Pancreas (tissue), 10 donors: ENCODE measurements at regions not wholly inside any gene's neighbourhood (a gene's known extent, or its start where the extent isn't known, plus 50 kb on each side); places are given as distances from the start of the nearest gene placed in this dataset.

Experiments
- ATAC-seq, 4 donors: fragments of 200-7000 bp; cut with Tn5 transposase; one replicate each; pipeline versions ENCODE4 v1.8.0 to v1.9.1; 2020; ENCODE audit warnings: mild to moderate bottlenecking in 4 of 4, moderate library complexity in 4 of 4
- DNase-seq, 6 donors: peaks; one replicate each; pipeline ENCODE4 v3.0.0-alpha.2; 2020
- FAIRE-seq: peaks from 2 replicates; lab custom pipeline; 2012; peaks lifted over from hg19 to GRCh38; lab: Jason Lieb, UNC
- H3K27ac ChIP-seq, 4 donors: fragments of 200-600 bp; sonication (generic); 1 replicate in 3 of 4; 2 replicates in 1 of 4; pipeline versions ENCODE4 v1.5.0 to v1.8.0; 2020
- H3K27me3 ChIP-seq, 4 donors: fragments of 200-600 bp; one replicate each; pipeline ENCODE4 v1.8.0; 2021
- H3K36me3 ChIP-seq, 3 donors: fragments of 200-600 bp; sonication (generic) in 1 of 3; one replicate each; pipeline versions ENCODE4 v1.5.0 to v1.8.0; 2020 to 2021
- H3K4me1 ChIP-seq, 3 donors: fragments of 200-600 bp; one replicate each; pipeline ENCODE4 v1.8.0; 2021
- H3K4me3 ChIP-seq, 4 donors: fragments of 200-600 bp; sonication (generic) in 2 of 4; one replicate each; pipeline versions ENCODE4 v1.5.0 to v1.8.0; 2020 to 2021
- H3K9me3 ChIP-seq, 4 donors: fragments of 200-600 bp; one replicate each; pipeline ENCODE4 v1.8.0; 2021
- CTCF ChIP-seq, 4 donors: fragments of 200-600 bp; sonication (generic) in 3 of 4; IDR thresholded peaks; one replicate each; pipeline versions ENCODE4 v1.5.0 to v1.8.0; 2021; ENCODE audit warnings: antibody characterized with exemption in 4 of 4
- WGBS, 2 donors: extraction: QIAGEN DNeasy Blood & Tissue Kit; methylation state at CpG; one replicate each; pipeline ENCODE4 v1.1.7; 2013; 5-methylcytosine and 5-hydroxymethylcytosine counted together
- intact Hi-C, 3 donors: fragments of 100-400 bp; cut with DNase I; formaldehyde crosslinking; loops; one replicate each; pipeline versions ENCODE4 v1.11.1 to v1.14.2; 2022
- donor health status: healthy with polysubstance abuse.
- donor health status: DM: no; HTN: no; CAD: no; lungs with moderate emphysema.
- donor health status: DM: no; HTN: no; CAD: no.
- donor health status: control.
- donor health status: control.
- donor health status: Bipolar disorder and iron deficiency.
- donor health status: DM: yes; HTN: yes; CAD: no.
- donor health status: DM: no; HTN: no; CAD: no.
- donor health status: DM: no; HTN: no; CAD: no.
- donor health status: DM: yes; HTN: yes; CAD: no.

GRCh38 chr5:97420646-97421045, 237.6 kb upstream of the RIOK2 start:
- intact Hi-C loops: no loop called here
- Histone ChIP-seq H3K27ac (no peak overlapping the region), H3K27me3 (no peaks in the 10 kb centered on the region), H3K4me1 (no peaks in the 10 kb centered on the region), H3K9me3 (no peaks in the 10 kb centered on the region), H3K36me3 (no peaks in the 10 kb centered on the region), H3K4me3 (no peak overlapping the region)
- DNase-seq (no peak), ATAC-seq (no peak), FAIRE-seq (no peak)
- TF ChIP-seq CTCF (IDR thresholded peaks at IDR 0.05): no peak
- 34 to 54% methylated on average over 1 of the region's 1 CpG for WGBS, 2 donors

DNA sequence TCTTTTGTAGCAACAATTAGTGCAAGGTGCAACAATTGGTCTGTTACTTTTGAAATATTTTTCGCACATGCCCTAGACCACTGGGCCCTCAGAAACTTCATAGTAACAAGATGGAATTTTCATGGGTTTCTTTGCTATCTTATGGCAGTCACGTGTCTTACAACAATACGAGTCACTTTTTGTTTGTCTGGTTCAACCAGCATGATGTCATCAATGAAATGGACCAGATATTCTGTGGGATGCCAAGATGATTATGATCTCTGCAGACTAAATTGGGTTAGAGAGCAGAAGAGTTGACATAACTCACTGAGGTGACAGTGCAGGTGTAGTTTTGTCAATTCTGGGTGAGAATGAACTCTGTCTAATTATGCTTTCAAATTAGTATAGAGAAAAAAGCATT, 239.6 kb upstream of the RIOK2 start:
- ATAC-seq (no peak), FAIRE-seq (no peak), DNase-seq (no peak)
- intact Hi-C loops: no loop called here
- Histone ChIP-seq H3K4me3 (no peak overlapping the region), H3K27ac (no peak overlapping the region), H3K4me1 (no peaks in the 10 kb centered on the region), H3K9me3 (no peaks in the 10 kb centered on the region), H3K36me3 (no peaks in the 10 kb centered on the region), H3K27me3 (no peaks in the 10 kb centered on the region)
- WGBS, 2 donors: 51 to 69% methylated on average over 3 of the region's 3 CpGs
- TF ChIP-seq CTCF (IDR thresholded peaks at IDR 0.05): no peak

DNA sequence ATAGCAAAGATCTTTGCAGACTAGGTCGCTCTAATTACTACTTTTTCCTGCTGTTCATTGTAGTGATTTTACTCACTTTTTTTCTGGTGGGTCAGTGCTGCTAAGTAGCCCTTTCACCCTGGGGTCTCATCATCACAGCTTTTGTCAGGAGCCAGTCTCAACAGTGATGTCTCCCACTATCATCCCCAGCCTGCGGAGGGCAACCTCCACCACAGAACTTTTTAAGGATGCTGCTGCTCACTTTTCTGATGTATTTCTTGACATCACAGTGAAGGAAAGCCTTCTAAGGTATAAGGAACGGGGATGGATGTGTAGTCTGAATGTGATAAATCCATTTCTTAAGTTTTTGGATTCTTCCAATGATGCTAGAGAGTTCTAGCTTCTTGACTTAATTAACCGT, 242.5 kb upstream of the RIOK2 start:
- no peak for TF ChIP-seq CTCF (IDR thresholded peaks at IDR 0.05)
- WGBS, 2 donors: 71 to 73% methylated on average over 4 of the region's 4 CpGs
- H3K9me3 ChIP-seq: no peaks in the 10 kb centered on the region
- H3K27ac ChIP-seq: no peak overlapping the region
- DNase-seq (no peak), FAIRE-seq (no peak), ATAC-seq (no peak)
- H3K4me3 ChIP-seq: no peak overlapping the region
- H3K36me3 ChIP-seq: no peaks in the 10 kb centered on the region
- no peaks in the 10 kb centered on the region for H3K4me1 ChIP-seq
- H3K27me3 ChIP-seq: no peaks in the 10 kb centered on the region
- intact Hi-C loops: no loop called here

DNA sequence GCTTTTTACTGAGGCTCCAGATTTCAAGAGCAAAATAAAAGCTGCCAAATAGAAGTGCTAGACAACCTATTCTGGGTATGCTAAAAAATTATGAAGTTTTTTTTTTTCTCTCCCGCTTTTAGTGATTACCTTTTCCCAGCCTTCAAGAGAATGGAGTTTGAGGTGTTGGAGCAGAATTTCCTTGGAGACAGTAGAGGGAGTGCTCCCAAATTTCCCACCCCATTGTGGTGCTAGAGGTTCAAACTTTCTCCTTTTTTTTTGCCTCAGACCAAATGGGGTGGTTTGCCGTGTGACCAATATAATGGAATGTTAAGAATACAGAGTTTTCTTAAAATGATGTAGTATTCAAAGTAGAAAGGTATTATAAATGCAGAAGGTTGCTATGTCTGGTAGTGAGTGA, 244.2 kb upstream of the RIOK2 start:
- H3K4me1 ChIP-seq: no peaks in the 10 kb centered on the region
- FAIRE-seq: no peak

GRCh38 chr5:97434021-97434420, 251.0 kb upstream of the RIOK2 start:
- 54 to 62% methylated on average over 4 of the region's 4 CpGs for WGBS, 2 donors
- H3K4me3 ChIP-seq: no peak overlapping the region
- FAIRE-seq (no peak), ATAC-seq (no peak), DNase-seq (no peak)
- H3K36me3 ChIP-seq: no peaks in the 10 kb centered on the region
- no peak for TF ChIP-seq CTCF (IDR thresholded peaks at IDR 0.05)
- no peak overlapping the region for H3K27ac ChIP-seq
- no peaks in the 10 kb centered on the region for H3K4me1 ChIP-seq
- intact Hi-C loops: no loop called here
- no peaks in the 10 kb centered on the region for H3K27me3 ChIP-seq
- no peaks in the 10 kb centered on the region for H3K9me3 ChIP-seq

More for the DNA sequence above, 244.2 kb upstream of the RIOK2 start:
- WGBS, 2 donors: 69 to 77% methylated on average over 2 of the region's 2 CpGs
- no peak for TF ChIP-seq CTCF (IDR thresholded peaks at IDR 0.05)
- Histone ChIP-seq H3K4me3 (no peak overlapping the region), H3K9me3 (no peaks in the 10 kb centered on the region), H3K27me3 (no peaks in the 10 kb centered on the region), H3K36me3 (no peaks in the 10 kb centered on the region), H3K27ac (no peak overlapping the region)
- ATAC-seq (no peak), DNase-seq (no peak)
- intact Hi-C loops: no loop called here
